ENCODE measurements at regions not wholly inside any gene's neighbourhood (a gene's known extent, or its start where the extent isn't known, plus 50 kb on each side); places are given as distances from the start of the nearest gene placed in this dataset.

GRCh38 chr1:36542962-36543515 lies 60.3 kb upstream of the CSF3R start:
- DNase-seq (ENCODE audit: low read depth) = no peak

GRCh38 chr1:36542024-36542961 lies 59.6 kb upstream of the CSF3R start:
- DNase-seq (ENCODE audit: low read depth) = no peak

GRCh38 chr1:36540056-36540455 lies 57.3 kb upstream of the CSF3R start:
- no peak for DNase-seq (ENCODE audit: low read depth)

DNA sequence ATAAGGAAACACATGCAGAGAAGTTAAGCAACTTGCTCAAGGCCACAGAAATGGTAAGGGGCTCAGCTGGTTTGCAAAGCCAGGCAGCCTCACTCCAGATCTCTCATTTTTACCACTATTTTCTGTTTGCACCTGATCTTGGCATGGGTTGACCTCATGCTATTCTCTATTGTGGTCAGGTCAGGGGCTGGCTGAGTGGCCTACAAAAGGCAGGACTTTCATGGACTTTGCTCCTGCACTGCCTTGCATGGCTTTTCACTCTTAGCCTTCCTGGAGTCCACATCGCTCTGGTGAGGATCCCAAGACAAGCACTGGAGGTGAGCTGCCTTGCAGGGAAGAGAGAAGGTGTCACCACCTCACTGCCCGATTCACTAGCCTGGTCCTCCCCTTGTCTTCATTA lies 56.8 kb upstream of the CSF3R start:
- DNase-seq (ENCODE audit: low read depth) = no peak

- DNase-seq (ENCODE audit: low read depth) = no peak
These were observed 55.3 kb upstream of the CSF3R start for GRCh38 chr1:36537991-36538390.

- no peak for DNase-seq (ENCODE audit: low read depth)
These were observed 54.6 kb upstream of the CSF3R start for GRCh38 chr1:36537190-36537768.

- no peak for DNase-seq (ENCODE audit: low read depth)
These were observed 54.0 kb upstream of the CSF3R start for GRCh38 chr1:36536727-36537126.

GRCh38 chr1:36534711-36535412 lies 52.1 kb upstream of the CSF3R start:
- no peak for DNase-seq (ENCODE audit: low read depth)

DNA sequence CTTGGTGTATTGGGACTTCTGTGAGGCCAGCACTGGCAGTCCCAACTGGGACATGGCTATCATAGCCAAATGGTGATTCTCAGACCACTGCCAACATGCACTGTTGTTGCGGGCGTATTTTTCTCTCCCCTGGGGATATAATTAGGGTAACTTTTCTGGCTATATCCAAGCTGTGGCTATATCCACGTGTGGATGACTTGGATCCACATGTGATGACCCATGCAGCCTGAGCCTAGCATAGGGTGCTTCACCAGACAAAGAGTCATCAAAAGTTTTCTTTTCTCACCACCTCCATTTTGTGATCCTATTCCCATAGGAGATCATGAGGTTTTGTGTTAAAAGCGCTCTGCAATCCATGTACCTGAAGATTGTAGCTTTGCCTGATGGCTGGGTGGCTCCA lies 51.2 kb upstream of the CSF3R start:
- no peak for DNase-seq (ENCODE audit: low read depth)

DNA sequence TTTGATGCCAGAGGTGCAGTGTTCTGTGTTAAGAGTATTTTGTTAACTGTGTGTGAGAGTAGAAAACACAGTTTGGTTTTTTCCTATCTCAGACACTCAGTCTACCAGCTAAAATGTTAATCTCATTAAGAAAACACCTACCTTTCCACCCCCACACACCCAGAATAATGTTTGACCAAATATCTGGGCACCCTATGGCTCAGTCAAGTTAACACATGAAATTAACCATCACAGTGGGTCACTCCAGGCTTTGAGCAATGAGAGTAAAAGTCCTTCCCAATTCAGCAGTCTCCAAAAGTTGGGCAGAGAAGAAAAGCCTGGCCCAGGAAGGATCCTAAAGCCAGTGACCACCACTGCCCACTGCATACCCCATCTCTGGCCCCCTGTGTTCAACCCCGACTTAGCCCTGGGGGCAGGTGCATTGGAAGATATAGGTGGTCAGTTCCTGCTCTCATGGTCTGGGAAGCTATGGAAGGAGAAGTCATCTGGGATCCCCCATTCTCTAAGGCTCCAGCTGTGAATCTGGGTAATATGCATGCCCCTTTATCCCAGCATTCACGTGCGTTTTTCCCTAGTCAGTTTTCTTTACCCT lies 50.2 kb upstream of the CSF3R start:
- DNase-seq (ENCODE audit: low read depth) = no peak
